ENCODE measurements at regions not wholly inside any gene's neighbourhood (a gene's known extent, or its start where the extent isn't known, plus 50 kb on each side); places are given as distances from the start of the nearest gene placed in this dataset.

DNA sequence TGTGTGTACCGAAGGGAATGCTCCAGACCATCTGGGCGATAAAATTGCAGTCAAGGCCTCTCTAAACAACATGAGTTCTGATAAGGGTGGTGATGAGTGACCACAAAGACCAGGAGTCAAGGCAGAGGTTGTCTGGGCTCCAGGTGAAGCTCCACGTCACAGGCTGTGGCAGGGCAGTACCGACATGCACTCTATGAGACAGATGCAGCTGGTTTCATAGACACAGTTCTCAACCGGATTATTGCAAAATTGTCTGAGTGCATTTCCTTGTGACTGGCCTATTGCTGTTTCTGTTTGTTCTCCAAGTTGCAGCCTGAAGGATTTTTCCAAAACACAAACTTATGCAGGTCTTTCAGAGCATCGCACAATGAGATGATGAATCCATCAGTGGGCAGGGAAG lies 157.5 kb upstream of the HES1 start:
- TF ChIP-seq CTCF (IDR thresholded peaks at IDR 0.05) (no peak), POLR2AphosphoS5 (IDR thresholded peaks at IDR 0.05) (no peak)
